ENCODE measurements at regions not wholly inside any gene's neighbourhood (a gene's known extent, or its start where the extent isn't known, plus 50 kb on each side); places are given as distances from the start of the nearest gene placed in this dataset.

DNA sequence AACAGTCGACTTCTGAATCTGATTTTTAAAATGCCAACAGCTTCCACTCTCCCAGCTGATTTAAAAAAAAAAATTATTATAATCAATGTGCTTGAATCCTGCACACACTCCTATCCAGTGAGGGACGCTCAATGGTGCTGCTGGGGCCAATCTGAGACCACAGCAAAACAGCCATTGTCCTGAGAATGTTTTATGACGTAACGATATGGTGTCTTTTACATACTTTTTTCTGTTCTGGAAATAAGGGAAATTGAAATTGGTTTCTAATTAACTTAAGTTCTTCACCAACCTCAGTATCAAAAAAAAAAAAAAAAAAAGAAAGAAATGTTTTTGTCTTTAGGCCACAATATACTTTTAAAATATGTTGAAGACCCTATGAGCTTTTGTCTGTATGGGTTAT is 66.1 kb upstream of the SOX1 start:
- Histone ChIP-seq H3K4me1 (no peaks in the 10 kb centered on the region), H3K36me3 (no peaks in the 10 kb centered on the region), H3K27ac (replicated peaks in 1 of 4) (no peak overlapping the region), H3K4me3 (no peak overlapping the region), H3K27me3 (peaks cover 0 to 40% (median 0%) of the 10 kb centered on the region in 4 donors), H3K9me3 (peaks cover 0 to 5% (median 2%) of the 10 kb centered on the region in 4 donors)
- 90% methylated on average over 4 of the region's 4 CpGs for WGBS
- no peak for DNase-seq (ENCODE audit: extremely low spot score)
- intact Hi-C loops (cut with DNase I), result no loop called here
- no peak for TF ChIP-seq POLR2A (IDR thresholded peaks at IDR 0.05; ENCODE audit: low read depth)
- TF ChIP-seq EP300 (IDR thresholded peaks at IDR 0.05), result no peak
- no peak for TF ChIP-seq CTCF (IDR thresholded peaks at IDR 0.05)
- TF ChIP-seq POLR2AphosphoS5 (IDR thresholded peaks at IDR 0.05), result no peak

DNA sequence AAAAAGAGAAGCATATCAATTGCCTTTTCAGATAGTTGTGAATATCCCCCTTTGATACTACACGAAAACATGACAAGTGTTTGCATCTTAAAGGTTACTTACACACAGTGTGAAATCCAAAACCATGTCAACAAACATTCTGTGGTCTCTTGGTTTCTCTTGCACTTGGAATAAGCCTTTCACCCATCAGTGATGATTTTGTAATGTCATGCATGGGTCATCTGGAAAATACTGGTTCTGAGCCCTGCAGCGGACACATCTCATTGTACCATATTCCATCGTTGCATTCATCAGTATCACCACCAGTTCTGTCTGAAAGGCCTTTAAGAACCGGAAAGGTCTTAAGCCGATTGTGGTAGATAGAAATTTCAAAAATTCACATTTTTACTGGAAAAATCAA is 65.4 kb upstream of the SOX1 start:
- intact Hi-C loops (cut with DNase I), result no loop called here
- H3K9me3 ChIP-seq, result peaks cover 0 to 11% (median 2%) of the 10 kb centered on the region in 4 donors
- no peaks in the 10 kb centered on the region for H3K4me1 ChIP-seq
- 82% methylated on average over 5 of the region's 5 CpGs for WGBS
- TF ChIP-seq CTCF (IDR thresholded peaks at IDR 0.05), result no peak
- TF ChIP-seq POLR2A (IDR thresholded peaks at IDR 0.05; ENCODE audit: low read depth), result no peak
- TF ChIP-seq POLR2AphosphoS5 (IDR thresholded peaks at IDR 0.05), result no peak
- TF ChIP-seq EP300 (IDR thresholded peaks at IDR 0.05), result no peak
- no peak overlapping the region for H3K4me3 ChIP-seq
- peaks cover 0 to 39% (median 0%) of the 10 kb centered on the region in 4 donors for H3K27me3 ChIP-seq
- H3K36me3 ChIP-seq, result no peaks in the 10 kb centered on the region
- no peak overlapping the region for H3K27ac ChIP-seq (replicated peaks in 1 of 4)
- DNase-seq (ENCODE audit: extremely low spot score), result no peak

GRCh38 chr13:112003396-112003795 is 63.6 kb upstream of the SOX1 start:
- intact Hi-C loops (cut with DNase I), result no loop called here
- WGBS, result 67% methylated on average over 4 of the region's 4 CpGs

DNA sequence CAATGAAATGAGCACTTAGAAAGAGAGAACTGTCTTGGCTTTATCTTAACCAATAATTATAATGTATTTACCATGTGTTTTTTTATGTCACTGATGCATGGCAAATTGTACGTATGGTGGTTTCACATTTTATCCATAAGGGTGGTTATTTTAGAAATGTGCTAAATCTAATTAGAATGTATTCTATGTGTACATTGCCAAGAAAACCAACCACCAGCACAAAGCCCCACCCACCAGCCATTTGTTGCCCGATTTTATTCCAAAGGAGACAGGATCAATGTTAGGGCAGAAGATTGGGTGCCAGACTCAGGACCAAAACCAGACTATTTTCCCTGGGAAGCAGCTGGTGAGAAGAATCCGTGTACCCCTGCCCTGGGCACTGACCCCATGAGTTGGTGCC is 63.0 kb upstream of the SOX1 start:
- Histone ChIP-seq H3K27ac (replicated peaks in 1 of 4) (no peak overlapping the region), H3K27me3 (peaks cover 0 to 27% (median 0%) of the 10 kb centered on the region in 4 donors), H3K4me1 (no peaks in the 10 kb centered on the region), H3K4me3 (no peak overlapping the region), H3K9me3 (peaks cover 0 to 19% (median 2%) of the 10 kb centered on the region in 4 donors), H3K36me3 (no peaks in the 10 kb centered on the region)
- TF ChIP-seq POLR2AphosphoS5 (IDR thresholded peaks at IDR 0.05) (no peak), POLR2A (IDR thresholded peaks at IDR 0.05; ENCODE audit: low read depth) (no peak), EP300 (IDR thresholded peaks at IDR 0.05) (no peak), CTCF (IDR thresholded peaks at IDR 0.05) (no peak)
- no peak for DNase-seq (ENCODE audit: extremely low spot score)
- WGBS, result 82% methylated on average over 3 of the region's 3 CpGs
- intact Hi-C loops (cut with DNase I), result no loop called here

More at GRCh38 chr13:112003396-112003795, 63.6 kb upstream of the SOX1 start:
- no peak for DNase-seq (ENCODE audit: extremely low spot score)
- TF ChIP-seq POLR2AphosphoS5 (IDR thresholded peaks at IDR 0.05) (no peak), POLR2A (IDR thresholded peaks at IDR 0.05; ENCODE audit: low read depth) (no peak), EP300 (IDR thresholded peaks at IDR 0.05) (no peak), CTCF (IDR thresholded peaks at IDR 0.05) (no peak)
- no peak overlapping the region for H3K4me3 ChIP-seq
- peaks cover 0 to 19% (median 2%) of the 10 kb centered on the region in 4 donors for H3K9me3 ChIP-seq
- H3K4me1 ChIP-seq, result no peaks in the 10 kb centered on the region
- H3K27ac ChIP-seq (replicated peaks in 1 of 4), result no peak overlapping the region
- H3K27me3 ChIP-seq, result peaks cover 0 to 33% (median 0%) of the 10 kb centered on the region in 4 donors
- no peaks in the 10 kb centered on the region for H3K36me3 ChIP-seq

DNA sequence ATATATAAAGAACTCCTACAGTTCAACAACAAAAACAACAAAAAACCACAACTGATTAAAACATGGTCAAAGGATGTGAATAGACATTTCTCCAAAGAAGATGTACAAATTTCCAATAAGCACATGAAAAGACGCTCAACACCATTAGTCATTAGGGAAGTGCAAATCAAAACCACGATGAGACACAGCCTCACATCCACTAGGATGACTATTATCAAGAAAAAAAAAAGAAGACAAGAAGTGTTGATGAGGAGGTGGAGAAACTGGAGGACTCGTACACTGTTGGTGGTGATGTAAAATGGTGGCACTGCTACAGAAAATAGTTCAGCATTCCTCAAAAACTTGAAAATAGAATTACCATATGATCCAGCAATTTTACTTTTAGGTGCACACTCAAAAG is 61.0 kb upstream of the SOX1 start:
- WGBS, result 79% methylated on average over 3 of the region's 3 CpGs
- Histone ChIP-seq H3K27me3 (peaks cover 0 to 16% (median 0%) of the 10 kb centered on the region in 4 donors), H3K36me3 (no peaks in the 10 kb centered on the region)

More for the DNA sequence above, 61.0 kb upstream of the SOX1 start:
- DNase-seq (ENCODE audit: extremely low spot score), result no peak
- peaks cover 0 to 19% (median 2%) of the 10 kb centered on the region in 4 donors for H3K9me3 ChIP-seq
- TF ChIP-seq POLR2AphosphoS5 (IDR thresholded peaks at IDR 0.05) (no peak), CTCF (IDR thresholded peaks at IDR 0.05) (no peak), EP300 (IDR thresholded peaks at IDR 0.05) (no peak), POLR2A (IDR thresholded peaks at IDR 0.05; ENCODE audit: low read depth) (no peak)
- H3K4me1 ChIP-seq, result no peaks in the 10 kb centered on the region
- H3K4me3 ChIP-seq, result no peak overlapping the region
- H3K27ac ChIP-seq (replicated peaks in 1 of 4), result no peak overlapping the region
- intact Hi-C loops (cut with DNase I), result no loop called here

Data from esophagus muscularis mucosa (tissue), 4 donors.